ENCODE measurements at regions not wholly inside any gene's neighbourhood (a gene's known extent, or its start where the extent isn't known, plus 50 kb on each side); places are given as distances from the start of the nearest gene placed in this dataset.

DNA sequence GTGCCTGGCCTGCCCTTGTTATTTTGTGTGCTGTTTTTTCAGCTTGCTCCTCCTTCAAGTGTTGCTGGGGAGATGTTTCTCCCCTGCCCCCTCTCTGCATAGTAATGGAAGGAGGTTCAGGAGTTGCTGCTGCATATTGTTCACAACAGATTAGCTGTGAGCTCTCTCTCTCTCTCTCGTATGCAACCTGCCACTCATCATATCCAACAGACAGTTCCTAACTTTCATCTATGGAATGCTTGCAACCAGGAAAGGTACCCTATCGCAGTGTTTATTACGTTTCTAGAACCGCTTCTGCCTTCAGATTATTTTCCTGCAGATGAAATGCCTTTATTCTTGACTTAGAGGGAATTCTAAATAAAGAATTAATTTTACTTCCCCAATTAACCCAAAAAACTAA, 372.9 kb downstream of the RMST start:
- TF ChIP-seq, protein P1, sequence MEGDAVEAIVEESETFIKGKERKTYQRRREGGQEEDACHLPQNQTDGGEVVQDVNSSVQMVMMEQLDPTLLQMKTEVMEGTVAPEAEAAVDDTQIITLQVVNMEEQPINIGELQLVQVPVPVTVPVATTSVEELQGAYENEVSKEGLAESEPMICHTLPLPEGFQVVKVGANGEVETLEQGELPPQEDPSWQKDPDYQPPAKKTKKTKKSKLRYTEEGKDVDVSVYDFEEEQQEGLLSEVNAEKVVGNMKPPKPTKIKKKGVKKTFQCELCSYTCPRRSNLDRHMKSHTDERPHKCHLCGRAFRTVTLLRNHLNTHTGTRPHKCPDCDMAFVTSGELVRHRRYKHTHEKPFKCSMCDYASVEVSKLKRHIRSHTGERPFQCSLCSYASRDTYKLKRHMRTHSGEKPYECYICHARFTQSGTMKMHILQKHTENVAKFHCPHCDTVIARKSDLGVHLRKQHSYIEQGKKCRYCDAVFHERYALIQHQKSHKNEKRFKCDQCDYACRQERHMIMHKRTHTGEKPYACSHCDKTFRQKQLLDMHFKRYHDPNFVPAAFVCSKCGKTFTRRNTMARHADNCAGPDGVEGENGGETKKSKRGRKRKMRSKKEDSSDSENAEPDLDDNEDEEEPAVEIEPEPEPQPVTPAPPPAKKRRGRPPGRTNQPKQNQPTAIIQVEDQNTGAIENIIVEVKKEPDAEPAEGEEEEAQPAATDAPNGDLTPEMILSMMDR (IDR thresholded peaks at IDR 0.05; ENCODE audit: insufficient read depth, low read length, poor library complexity, severe bottlenecking) = no peak
- no peak overlapping the region for H3K4me3 ChIP-seq (replicated peaks; ENCODE audit: low read depth, low read length)
- no peaks in the 10 kb centered on the region for H3K36me3 ChIP-seq (ENCODE audit: control insufficient read depth, insufficient read depth, low read length)
- DNase-seq (ENCODE audit: extremely low read depth, insufficient read length) = no peak
- no peaks in the 10 kb centered on the region for H3K27me3 ChIP-seq (replicated peaks; ENCODE audit: control insufficient read depth, insufficient read depth, low read length)

DNA sequence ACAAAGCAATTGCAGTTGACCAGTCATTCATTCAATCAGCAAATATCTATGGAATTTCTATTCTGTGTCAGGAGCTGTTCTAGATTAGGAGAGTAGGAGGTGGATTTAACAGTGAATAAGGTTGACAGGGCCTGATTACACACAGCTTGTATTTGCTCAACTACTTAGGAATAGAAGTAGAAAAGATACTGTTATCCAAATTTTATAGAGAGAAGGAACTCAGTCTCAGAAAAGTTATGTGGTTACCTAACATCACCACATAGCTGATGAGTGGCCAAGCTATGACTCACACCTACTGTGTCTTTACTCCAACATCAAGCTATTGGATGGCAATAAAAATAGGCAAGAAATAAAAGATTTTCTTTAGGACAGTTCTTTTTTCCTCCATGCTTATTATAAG, 374.8 kb downstream of the RMST start:
- TF ChIP-seq, protein P1 (IDR thresholded peaks at IDR 0.05; ENCODE audit: insufficient read depth, low read length, poor library complexity, severe bottlenecking) = no peak
- no peak for DNase-seq (ENCODE audit: extremely low read depth, insufficient read length)
- Histone ChIP-seq H3K36me3 (ENCODE audit: control insufficient read depth, insufficient read depth, low read length) (no peaks in the 10 kb centered on the region), H3K27me3 (replicated peaks; ENCODE audit: control insufficient read depth, insufficient read depth, low read length) (no peaks in the 10 kb centered on the region), H3K4me3 (replicated peaks; ENCODE audit: low read depth, low read length) (no peak overlapping the region)

DNA sequence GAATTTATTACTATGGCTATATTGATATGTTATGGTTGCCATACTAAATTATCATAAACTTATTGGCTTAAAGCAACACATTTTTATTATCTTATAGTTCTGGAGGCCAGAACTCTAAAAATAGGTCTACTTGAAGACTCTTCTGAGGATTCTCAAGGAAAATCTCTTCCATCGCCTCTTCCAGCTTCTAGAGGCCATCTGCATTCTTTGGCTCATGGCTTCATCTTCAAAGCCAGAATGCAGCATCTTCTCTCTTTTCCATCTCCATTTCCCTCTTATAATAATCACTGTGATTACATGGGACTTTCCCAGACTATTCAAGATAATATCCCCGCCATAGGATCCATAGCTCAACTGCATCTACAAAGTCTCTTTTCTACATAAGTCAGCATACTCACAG, 385.4 kb downstream of the RMST start:
- TF ChIP-seq, protein P1 (IDR thresholded peaks at IDR 0.05; ENCODE audit: insufficient read depth, low read length, poor library complexity, severe bottlenecking) = no peak
- Histone ChIP-seq H3K36me3 (ENCODE audit: control insufficient read depth, insufficient read depth, low read length) (no peaks in the 10 kb centered on the region), H3K27me3 (replicated peaks; ENCODE audit: control insufficient read depth, insufficient read depth, low read length) (no peaks in the 10 kb centered on the region), H3K4me3 (replicated peaks; ENCODE audit: low read depth, low read length) (no peak overlapping the region)
- no peak for DNase-seq (ENCODE audit: extremely low read depth, insufficient read length)

DNA sequence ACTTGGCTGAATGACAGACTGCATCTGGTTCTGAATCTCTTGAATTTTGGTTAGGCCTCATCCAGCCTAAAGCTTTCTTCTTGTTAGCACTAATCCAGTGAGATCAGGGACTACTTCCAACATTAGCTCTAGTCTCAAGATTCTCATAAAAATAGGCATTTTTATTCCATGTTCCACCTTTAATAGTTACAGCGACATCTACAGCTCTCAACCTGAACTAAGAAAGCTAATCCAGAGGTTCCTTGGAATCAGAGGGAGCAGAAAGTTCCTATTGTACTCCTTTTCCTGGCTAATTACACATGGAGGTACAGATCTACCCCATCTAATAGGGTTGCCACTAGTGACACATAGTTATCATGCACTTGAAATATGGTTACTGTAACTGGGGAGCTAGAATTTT, 391.9 kb downstream of the RMST start:
- TF ChIP-seq, protein P1 (IDR thresholded peaks at IDR 0.05; ENCODE audit: insufficient read depth, low read length, poor library complexity, severe bottlenecking) = no peak
- no peaks in the 10 kb centered on the region for H3K36me3 ChIP-seq (ENCODE audit: control insufficient read depth, insufficient read depth, low read length)
- H3K27me3 ChIP-seq (replicated peaks; ENCODE audit: control insufficient read depth, insufficient read depth, low read length) = no peaks in the 10 kb centered on the region; the same call in 1 of the 2 replicates
- no peak overlapping the region for H3K4me3 ChIP-seq (replicated peaks; ENCODE audit: low read depth, low read length)
- DNase-seq (ENCODE audit: extremely low read depth, insufficient read length) = no peak

DNA sequence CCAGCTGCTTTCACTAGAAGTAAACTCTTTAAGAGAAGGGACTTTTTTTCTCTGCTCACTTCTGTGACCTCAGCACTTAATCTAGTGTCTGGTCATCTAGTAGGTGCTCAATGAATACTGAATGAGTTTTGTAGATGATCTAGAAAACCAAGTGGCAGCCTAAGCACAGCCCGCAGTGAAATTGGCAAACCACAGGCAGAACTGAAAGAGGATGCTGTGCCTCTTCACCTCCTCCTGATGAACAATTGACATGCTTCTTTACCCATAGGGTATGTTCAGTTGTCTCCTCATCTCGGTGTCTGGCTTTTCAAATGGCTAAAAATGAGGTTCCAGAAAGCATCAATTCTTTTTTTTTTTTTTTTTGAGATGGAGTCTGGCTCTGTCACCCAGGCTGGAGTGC, 399.5 kb downstream of the RMST start:
- Histone ChIP-seq H3K36me3 (ENCODE audit: control insufficient read depth, insufficient read depth, low read length) (no peaks in the 10 kb centered on the region), H3K4me3 (replicated peaks; ENCODE audit: low read depth, low read length) (no peak overlapping the region), H3K27me3 (replicated peaks; ENCODE audit: control insufficient read depth, insufficient read depth, low read length) (no peaks in the 10 kb centered on the region)
- DNase-seq (ENCODE audit: extremely low read depth, insufficient read length) = no peak
- TF ChIP-seq, protein P1 (IDR thresholded peaks at IDR 0.05; ENCODE audit: insufficient read depth, low read length, poor library complexity, severe bottlenecking) = no peak

DNA sequence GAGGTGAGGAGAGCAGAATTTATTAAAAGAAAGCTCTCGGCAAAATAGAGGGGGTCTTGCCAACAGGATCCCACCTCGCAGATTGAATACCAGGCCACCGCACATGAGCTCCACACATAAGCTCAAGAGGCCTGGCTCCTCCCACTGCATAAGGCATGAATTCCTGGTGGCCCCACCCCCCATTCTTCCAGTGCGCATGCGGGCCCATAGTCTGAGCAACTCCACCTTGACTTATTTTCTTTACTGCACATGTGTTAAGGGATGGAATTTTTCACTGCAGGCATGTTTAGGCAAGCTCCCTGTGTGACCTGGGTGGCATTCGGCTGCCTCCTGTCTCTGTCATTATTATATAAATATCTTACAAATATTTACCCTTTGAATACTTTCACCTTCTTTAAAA, 412.5 kb downstream of the RMST start:
- DNase-seq (ENCODE audit: extremely low read depth, insufficient read length) = no peak
- H3K36me3 ChIP-seq (ENCODE audit: control insufficient read depth, insufficient read depth, low read length) = no peaks in the 10 kb centered on the region
- H3K4me3 ChIP-seq (replicated peaks; ENCODE audit: low read depth, low read length) = no peak overlapping the region
- H3K27me3 ChIP-seq (replicated peaks; ENCODE audit: control insufficient read depth, insufficient read depth, low read length) = no peaks in the 10 kb centered on the region
- TF ChIP-seq, protein P1 (IDR thresholded peaks at IDR 0.05; ENCODE audit: insufficient read depth, low read length, poor library complexity, severe bottlenecking) = no peak
